Upper lobe of left lung (tissue), 6 donors: ENCODE measurements at regions not wholly inside any gene's neighbourhood (a gene's known extent, or its start where the extent isn't known, plus 50 kb on each side); places are given as distances from the start of the nearest gene placed in this dataset.

Experiments used
- ATAC-seq, 2 donors: fragments of 200-7000 bp; cut with Tn5 transposase; one replicate each; pipeline ENCODE4 v1.9.1; 2022; ENCODE audit warnings: mild to moderate bottlenecking in 2 of 2, moderate library complexity in 2 of 2; ENCODE audit not compliant: low FRiP score in 2 of 2
- DNase-seq, 2 donors: peaks; one replicate each; pipeline ENCODE4 v3.0.0-alpha.2; 2019 to 2020
- H3K27ac ChIP-seq, 4 donors: fragments of 200-600 bp; sonication (generic); one replicate each; pipeline ENCODE4 v1.5.1; 2016 to 2019
- H3K27me3 ChIP-seq, 4 donors: fragments of 200-600 bp; sonication (generic); one replicate each; pipeline ENCODE4 v1.5.1; 2017 to 2019
- H3K36me3 ChIP-seq, 4 donors: fragments of 200-600 bp; sonication (generic); one replicate each; pipeline ENCODE4 v1.5.1; 2016 to 2019
- H3K4me1 ChIP-seq, 4 donors: fragments of 200-600 bp; sonication (generic); one replicate each; pipeline ENCODE4 v1.5.1; 2018 to 2019
- H3K4me3 ChIP-seq, 4 donors: fragments of 200-600 bp; sonication (generic); one replicate each; pipeline ENCODE4 v1.5.1; 2017 to 2019; ENCODE audit warnings: mild to moderate bottlenecking in 2 of 4, moderate library complexity in 1 of 4
- H3K9me3 ChIP-seq, 4 donors: fragments of 200-600 bp; sonication (generic); one replicate each; pipeline ENCODE4 v1.5.1; 2018 to 2019
- EP300 ChIP-seq, 4 donors: sonication (generic); formaldehyde crosslinking; IDR thresholded peaks; one replicate each; pipeline ENCODE4 v1.5.1; 2017; ENCODE audit warnings: antibody characterized with exemption in 4 of 4, control low read depth in 2 of 4
- POLR2A ChIP-seq, 4 donors: fragments of 450-650 bp; IDR thresholded peaks; one replicate each; pipeline ENCODE4 v1.5.1; 2016 to 2017; ENCODE audit warnings: antibody characterized with exemption in 4 of 4, mild to moderate bottlenecking in 2 of 4
- POLR2AphosphoS5 ChIP-seq, 2 donors: sonication (generic); formaldehyde crosslinking; IDR thresholded peaks; one replicate each; pipeline ENCODE4 v1.5.1; 2017; ENCODE audit warnings: antibody characterized with exemption in 2 of 2
- WGBS, 2 donors: methylation state at CpG; one replicate each; pipeline ENCODE4 v1.1.5; 2017 to 2018; 5-methylcytosine and 5-hydroxymethylcytosine counted together
- TF ChIP-seq, protein P1 (sequence below), 6 experiments: fragments of 450-650 bp in 4 of 6; fragments of 200-600 bp in 2 of 6; sonication (generic) in 2 of 6; IDR thresholded peaks; one replicate each; pipeline ENCODE4 v1.5.1; 2016 to 2019; ENCODE audit warnings: antibody characterized with exemption in 6 of 6
- donor health status: DM: no; HTN: no; CAD: no; lungs with moderate emphysema.
- donor health status: DM: no; HTN: yes; CAD: no; lungs with severe emphysema.

DNA sequence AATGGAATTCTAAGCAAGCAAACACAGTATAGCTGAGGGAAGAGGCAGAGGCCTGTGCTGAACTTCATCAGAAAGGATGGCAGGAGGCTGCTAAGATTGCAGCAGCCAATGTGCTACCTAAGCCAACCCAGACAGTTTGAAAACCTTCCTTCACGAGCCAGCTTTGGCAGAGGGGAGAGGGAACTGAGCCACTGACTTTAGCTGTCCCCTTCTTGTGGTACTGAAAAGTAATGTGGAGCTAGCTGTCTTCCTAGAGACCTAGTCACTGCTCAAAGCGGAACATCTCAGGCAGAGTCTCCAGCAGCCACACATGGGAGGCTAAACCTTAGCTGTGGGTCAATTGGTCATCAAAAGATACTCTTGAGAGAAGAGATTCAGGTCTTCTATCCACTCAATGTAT, 419.0 kb downstream of the FBXO15 start:
- WGBS, 2 donors, result 70 to 73% methylated on average over 2 of the region's 2 CpGs
- no peak for DNase-seq
- no peak for ATAC-seq

DNA sequence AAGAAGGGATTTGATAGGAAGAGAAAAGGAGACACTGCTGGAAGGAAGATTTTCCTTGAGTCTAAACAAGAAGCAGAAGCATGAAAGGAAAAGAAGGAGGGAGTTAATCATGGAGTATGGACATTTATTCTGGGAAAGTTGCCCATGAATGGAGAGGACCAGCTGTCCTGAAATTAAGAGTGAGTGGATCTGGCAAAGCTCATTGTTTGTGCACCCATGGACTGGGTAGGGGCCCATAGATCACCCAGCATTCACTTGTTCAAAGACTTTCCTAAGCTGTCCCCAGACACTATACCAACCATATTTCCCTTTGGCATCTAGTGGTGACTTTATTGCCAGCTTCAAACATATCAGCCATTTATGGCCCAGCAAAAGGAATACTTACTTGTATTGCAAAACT, 422.7 kb downstream of the FBXO15 start:
- peaks cover 0 to under 1% (median 0%) of the 10 kb centered on the region in 4 donors for H3K9me3 ChIP-seq
- no peak for ATAC-seq
- H3K4me3 ChIP-seq, result no peak overlapping the region
- no peaks in the 10 kb centered on the region for H3K4me1 ChIP-seq
- H3K27me3 ChIP-seq, result no peaks in the 10 kb centered on the region
- TF ChIP-seq, protein P1, sequence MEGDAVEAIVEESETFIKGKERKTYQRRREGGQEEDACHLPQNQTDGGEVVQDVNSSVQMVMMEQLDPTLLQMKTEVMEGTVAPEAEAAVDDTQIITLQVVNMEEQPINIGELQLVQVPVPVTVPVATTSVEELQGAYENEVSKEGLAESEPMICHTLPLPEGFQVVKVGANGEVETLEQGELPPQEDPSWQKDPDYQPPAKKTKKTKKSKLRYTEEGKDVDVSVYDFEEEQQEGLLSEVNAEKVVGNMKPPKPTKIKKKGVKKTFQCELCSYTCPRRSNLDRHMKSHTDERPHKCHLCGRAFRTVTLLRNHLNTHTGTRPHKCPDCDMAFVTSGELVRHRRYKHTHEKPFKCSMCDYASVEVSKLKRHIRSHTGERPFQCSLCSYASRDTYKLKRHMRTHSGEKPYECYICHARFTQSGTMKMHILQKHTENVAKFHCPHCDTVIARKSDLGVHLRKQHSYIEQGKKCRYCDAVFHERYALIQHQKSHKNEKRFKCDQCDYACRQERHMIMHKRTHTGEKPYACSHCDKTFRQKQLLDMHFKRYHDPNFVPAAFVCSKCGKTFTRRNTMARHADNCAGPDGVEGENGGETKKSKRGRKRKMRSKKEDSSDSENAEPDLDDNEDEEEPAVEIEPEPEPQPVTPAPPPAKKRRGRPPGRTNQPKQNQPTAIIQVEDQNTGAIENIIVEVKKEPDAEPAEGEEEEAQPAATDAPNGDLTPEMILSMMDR (IDR thresholded peaks at IDR 0.05), result no peak
- TF ChIP-seq EP300 (IDR thresholded peaks at IDR 0.05) (no peak), POLR2A (IDR thresholded peaks at IDR 0.05) (no peak), POLR2AphosphoS5 (IDR thresholded peaks at IDR 0.05) (no peak)
- no peak for DNase-seq
- no peak overlapping the region for H3K27ac ChIP-seq
- H3K36me3 ChIP-seq, result no peaks in the 10 kb centered on the region

More for the DNA sequence above, 419.0 kb downstream of the FBXO15 start:
- H3K27ac ChIP-seq, result no peak overlapping the region
- H3K9me3 ChIP-seq, result peaks cover 0 to 4% (median 0%) of the 10 kb centered on the region in 4 donors
- H3K4me3 ChIP-seq, result no peak overlapping the region
- no peaks in the 10 kb centered on the region for H3K36me3 ChIP-seq
- H3K4me1 ChIP-seq, result no peaks in the 10 kb centered on the region
- TF ChIP-seq POLR2AphosphoS5 (IDR thresholded peaks at IDR 0.05) (no peak), EP300 (IDR thresholded peaks at IDR 0.05) (no peak), POLR2A (IDR thresholded peaks at IDR 0.05) (no peak)
- TF ChIP-seq, protein P1 (IDR thresholded peaks at IDR 0.05), result no peak
- no peaks in the 10 kb centered on the region for H3K27me3 ChIP-seq

DNA sequence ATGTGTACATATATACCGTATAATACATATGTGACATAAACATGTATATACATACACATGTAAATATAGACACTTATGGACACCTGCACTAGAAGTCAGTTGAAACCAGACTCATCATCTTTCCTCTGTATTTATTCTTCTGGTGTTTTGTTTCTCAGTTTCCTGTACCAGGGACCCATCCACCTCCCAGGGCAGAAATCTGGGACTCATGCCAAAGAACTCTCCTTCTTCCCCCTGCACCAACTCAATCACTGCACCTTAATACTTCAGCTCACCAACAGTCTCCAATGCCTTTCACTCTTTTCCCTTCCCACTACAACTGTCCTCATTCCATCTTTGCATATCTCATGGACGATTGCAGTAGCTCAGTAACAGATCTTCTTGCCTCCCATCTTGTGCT, 428.0 kb downstream of the FBXO15 start:
- Histone ChIP-seq H3K4me3 (no peak overlapping the region), H3K36me3 (no peaks in the 10 kb centered on the region), H3K4me1 (no peaks in the 10 kb centered on the region), H3K9me3 (no peaks in the 10 kb centered on the region), H3K27ac (no peak overlapping the region), H3K27me3 (no peaks in the 10 kb centered on the region)
- no peak for TF ChIP-seq POLR2AphosphoS5 (IDR thresholded peaks at IDR 0.05)
- TF ChIP-seq EP300 (IDR thresholded peaks at IDR 0.05), result no peak
- TF ChIP-seq, protein P1 (IDR thresholded peaks at IDR 0.05), result no peak
- TF ChIP-seq POLR2A (IDR thresholded peaks at IDR 0.05), result no peak
- 52 to 76% methylated on average over 2 of the region's 2 CpGs for WGBS, 2 donors
- ATAC-seq (no peak), DNase-seq (no peak)

DNA sequence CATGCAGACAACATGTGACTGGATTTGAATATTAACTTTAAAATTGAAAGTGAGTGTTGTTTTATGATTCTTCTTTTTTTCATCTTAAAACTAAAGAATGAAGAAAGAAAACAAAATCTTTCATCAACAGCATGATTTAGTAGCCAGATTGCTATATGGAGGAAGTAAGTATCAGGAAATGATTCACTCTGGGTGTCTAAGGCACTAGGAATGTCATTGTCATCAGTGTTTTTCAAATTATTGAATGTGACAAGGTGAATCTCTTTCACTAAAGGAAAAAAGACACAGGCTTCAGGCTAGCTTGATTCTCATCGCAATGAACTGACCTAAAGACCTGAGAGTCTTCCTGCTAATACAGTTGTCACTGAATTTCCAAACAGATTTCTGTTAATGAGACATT, 430.1 kb downstream of the FBXO15 start:
- H3K27ac ChIP-seq, result no peak overlapping the region
- no peaks in the 10 kb centered on the region for H3K27me3 ChIP-seq
- H3K9me3 ChIP-seq, result no peaks in the 10 kb centered on the region
- H3K36me3 ChIP-seq, result no peaks in the 10 kb centered on the region
- DNase-seq (no peak), ATAC-seq (no peak)
- WGBS, 2 donors, result 74 to 90% methylated on average over 1 of the region's 1 CpG
- no peak for TF ChIP-seq EP300 (IDR thresholded peaks at IDR 0.05)
- TF ChIP-seq POLR2A (IDR thresholded peaks at IDR 0.05), result no peak
- TF ChIP-seq POLR2AphosphoS5 (IDR thresholded peaks at IDR 0.05), result no peak
- TF ChIP-seq, protein P1 (IDR thresholded peaks at IDR 0.05), result no peak
- H3K4me1 ChIP-seq, result no peaks in the 10 kb centered on the region
- no peak overlapping the region for H3K4me3 ChIP-seq

DNA sequence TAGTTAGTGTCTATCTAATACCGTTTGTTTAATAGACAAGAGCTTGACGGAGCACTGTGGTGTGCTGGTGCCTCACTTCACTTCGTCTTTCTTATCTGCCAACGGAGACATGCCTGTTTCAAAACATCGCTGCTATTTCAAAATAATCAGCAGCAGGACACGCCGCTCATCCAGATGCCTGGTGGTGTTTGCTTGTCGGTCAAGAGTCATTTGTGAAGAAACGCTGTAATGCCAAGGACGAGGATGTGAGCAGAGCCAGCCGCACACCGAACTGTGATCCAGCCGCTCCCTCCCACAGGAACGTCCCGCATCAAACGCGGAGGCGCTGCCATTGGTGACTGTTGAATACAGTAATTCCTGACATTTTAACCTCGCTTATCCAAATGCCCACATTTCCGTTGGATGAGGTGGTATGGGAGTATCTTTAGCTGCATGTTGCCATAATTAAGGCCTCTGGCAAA, 432.4 kb downstream of the FBXO15 start:
- Histone ChIP-seq H3K9me3 (no peaks in the 10 kb centered on the region), H3K4me1 (no peaks in the 10 kb centered on the region), H3K27ac (no peak overlapping the region), H3K27me3 (no peaks in the 10 kb centered on the region), H3K36me3 (no peaks in the 10 kb centered on the region), H3K4me3 (no peak overlapping the region)
- no peak for ATAC-seq
- WGBS, 2 donors, result 34 to 46% methylated on average over 9 to 20 of the region's 20 CpGs
- peak in 1 of 2 donors; percentile 27 for DNase-seq
- TF ChIP-seq POLR2AphosphoS5 (IDR thresholded peaks at IDR 0.05) (no peak), POLR2A (IDR thresholded peaks at IDR 0.05) (no peak), EP300 (IDR thresholded peaks at IDR 0.05) (no peak)
- TF ChIP-seq, protein P1 (IDR thresholded peaks at IDR 0.05), result no peak
